ENCODE measurements at regions not wholly inside any gene's neighbourhood (a gene's known extent, or its start where the extent isn't known, plus 50 kb on each side); places are given as distances from the start of the nearest gene placed in this dataset.

DNA sequence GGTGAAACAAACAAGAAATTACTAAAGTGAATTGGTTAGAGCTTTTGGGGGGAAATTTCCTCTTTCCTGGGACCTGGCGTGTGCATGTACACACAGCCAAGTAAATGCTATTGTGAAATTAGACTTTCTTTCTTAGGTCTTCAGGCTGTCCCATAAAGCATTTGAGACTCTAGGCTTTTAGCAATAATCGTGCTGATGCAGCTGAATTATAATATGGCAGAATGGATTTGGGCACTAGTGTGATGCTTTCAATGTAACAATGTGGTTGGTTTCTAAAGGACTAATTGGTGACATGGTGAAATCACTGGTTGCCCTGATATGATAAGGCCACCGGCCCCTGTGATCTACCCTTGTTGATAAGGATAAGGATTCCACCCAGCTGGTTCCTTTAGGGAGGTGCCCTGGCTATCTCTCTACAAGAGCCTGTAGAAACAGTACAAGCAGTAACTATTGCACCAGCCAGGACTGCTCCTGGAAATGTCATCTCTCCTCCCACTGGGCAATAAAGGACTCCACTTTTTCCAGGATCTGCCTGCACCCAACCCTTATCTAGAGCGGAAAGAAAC is 164.1 kb downstream of the TFAP2A start:
- no peak for DNase-seq (ENCODE audit: low read depth in 4 of 4, low spot score in 2 of 4)

DNA sequence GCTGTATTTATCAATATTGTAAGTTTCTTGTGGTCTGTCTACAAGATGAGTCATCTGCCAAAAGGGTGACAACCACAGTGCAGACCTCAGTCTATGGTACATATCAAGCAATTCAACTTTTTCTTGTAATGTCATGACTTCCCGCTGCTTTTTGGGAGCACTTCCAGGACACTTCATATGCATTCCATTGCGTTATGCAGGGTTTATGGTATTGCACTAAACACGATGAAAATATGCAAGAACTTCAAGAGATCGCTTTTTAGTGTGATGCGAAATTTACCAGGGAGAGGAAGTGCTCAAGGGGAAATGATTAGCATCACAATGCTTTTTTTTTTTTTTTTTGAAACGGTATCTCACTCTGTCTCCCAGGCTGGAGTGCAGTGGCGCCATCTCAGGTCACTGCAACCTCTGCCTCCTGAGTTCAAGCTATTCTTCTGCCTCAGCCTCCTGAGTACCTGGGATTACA is 166.5 kb downstream of the TFAP2A start:
- no peak for DNase-seq (ENCODE audit: low read depth in 4 of 4, low spot score in 2 of 4)

DNA sequence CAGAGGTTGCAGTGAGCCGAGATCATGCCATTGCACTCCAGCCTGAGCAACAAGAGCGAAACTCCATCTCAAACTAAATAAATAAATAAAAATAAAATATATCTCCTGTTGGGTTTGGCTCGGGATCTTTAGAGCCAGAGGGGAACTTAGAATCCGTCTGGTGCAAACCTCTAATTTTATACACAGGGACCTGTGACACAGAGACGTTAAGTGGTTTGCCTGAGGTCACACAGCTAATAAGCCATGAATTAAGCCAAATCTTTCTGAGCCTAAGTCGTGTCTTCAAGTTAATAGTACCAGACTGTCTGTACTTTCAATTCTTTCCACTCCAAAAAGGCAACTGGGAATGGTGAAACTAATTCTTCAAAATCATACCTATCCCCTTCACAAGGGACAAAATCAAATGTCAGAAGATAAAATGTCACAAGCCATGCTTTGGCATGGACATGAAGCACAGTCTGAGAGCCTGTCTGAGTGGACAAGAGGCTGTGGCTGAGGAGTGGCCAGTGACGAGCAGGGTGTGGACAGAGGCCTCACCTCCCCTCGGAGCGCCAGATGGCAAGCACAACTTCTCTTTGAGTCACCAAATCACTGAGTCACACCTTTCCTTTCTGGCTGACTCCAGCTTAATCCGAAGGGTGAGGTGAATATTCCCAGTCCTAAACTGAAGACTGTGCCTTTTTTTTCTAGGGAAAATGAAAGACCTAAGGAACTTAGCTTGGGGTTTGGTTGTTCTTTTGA is 177.4 kb downstream of the TFAP2A start:
- DNase-seq (ENCODE audit: low read depth in 4 of 4, low spot score in 2 of 4), result no peak

DNA sequence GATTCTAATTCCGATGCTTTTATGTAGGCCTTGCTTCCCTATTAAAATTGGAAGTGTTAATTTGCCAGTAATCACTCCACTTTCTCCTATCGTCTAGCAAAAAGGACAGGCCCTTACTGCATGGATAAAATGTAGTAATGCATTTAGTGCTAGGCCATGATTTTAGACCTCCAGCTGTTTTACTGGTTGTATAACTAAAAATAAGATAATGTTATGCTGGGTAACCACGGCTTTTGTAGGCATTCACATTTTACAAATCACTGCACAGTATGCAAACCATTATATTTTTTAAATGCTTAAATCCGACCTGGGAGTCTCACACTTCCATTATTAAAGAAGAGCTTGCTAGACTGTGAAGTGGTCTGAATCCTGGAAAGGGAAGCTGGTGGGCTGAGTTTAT is 179.5 kb downstream of the TFAP2A start:
- no peak for DNase-seq (ENCODE audit: low read depth in 4 of 4, low spot score in 2 of 4)

DNA sequence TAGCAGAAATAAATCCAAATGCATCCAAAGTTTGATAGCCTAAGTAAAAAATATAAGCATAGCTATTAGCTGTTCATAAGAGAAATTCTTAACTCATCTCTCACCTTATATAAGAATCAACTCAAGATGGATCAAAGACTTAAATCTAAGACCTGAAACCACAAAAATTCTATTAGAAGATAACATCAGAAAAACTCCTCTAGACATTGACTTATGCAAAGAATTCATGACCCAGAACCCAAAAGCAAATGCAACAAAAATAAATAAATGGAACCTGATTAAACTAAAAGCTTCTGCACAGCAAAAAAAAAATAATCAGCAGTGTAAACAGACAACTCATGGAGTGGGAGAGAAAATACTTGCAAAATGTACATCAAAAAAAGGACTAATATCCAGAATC is 184.3 kb downstream of the TFAP2A start:
- DNase-seq (ENCODE audit: low read depth in 4 of 4, low spot score in 2 of 4), result no peak

DNA sequence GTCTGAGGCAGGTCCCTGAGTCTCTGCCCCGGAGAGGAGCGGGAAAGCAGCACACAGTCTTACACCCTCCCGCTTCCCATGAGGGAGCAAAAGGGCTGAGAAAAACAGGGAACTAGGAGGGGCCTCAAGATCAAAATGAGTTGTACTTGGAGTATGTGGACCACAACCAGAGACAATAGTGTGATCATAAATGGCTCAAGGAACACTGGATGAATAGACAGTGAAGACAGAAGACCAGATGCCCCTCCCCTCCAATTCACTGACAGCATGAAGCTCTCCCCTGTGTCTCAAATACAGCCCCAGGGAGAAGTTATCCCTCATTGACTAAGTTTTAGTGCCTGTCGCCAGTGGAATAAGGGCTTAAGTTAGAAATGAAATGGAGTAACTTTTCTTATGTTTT is 191.0 kb downstream of the TFAP2A start:
- no peak for DNase-seq (ENCODE audit: low read depth in 4 of 4, low spot score in 2 of 4)

DNA sequence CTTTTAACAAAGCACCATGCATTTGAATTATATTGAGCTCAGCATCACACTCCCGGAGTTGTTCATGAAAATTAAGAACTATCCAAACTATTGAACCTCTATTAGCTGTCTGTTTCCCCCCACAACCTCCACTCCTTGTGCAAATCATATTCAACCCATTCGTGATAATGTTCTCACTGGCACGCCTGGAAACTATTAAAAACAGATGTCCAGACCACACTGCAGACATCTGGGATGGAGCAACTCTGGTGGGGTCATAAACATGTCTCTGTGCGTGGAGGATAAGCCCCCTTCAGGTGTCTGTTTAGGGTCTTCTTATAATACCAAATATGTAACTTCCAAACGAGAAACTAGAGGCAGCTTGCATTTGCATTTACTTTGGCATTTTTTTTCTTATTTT is 193.7 kb downstream of the TFAP2A start:
- DNase-seq (ENCODE audit: low read depth in 4 of 4, low spot score in 2 of 4), result no peak

DNA sequence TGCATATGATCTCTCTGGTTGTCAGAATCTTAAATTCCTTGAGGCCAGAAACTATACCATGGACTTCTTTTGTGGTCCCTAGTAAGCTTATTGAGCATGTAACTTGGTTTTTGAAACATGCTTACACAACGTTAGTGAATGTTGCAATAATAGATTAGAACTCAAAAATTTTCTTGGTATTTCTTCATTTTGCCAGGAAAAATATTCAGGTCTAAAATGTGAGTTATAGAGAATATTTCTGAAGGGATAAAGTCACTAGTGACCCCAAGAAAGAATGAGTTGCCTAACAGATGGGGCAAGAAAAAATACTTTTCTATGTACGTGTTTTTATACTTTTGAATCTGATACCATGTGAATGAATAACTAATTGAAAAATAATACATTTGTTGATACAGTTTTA is 195.4 kb downstream of the TFAP2A start:
- no peak for DNase-seq (ENCODE audit: low read depth in 4 of 4, low spot score in 2 of 4)

DNA sequence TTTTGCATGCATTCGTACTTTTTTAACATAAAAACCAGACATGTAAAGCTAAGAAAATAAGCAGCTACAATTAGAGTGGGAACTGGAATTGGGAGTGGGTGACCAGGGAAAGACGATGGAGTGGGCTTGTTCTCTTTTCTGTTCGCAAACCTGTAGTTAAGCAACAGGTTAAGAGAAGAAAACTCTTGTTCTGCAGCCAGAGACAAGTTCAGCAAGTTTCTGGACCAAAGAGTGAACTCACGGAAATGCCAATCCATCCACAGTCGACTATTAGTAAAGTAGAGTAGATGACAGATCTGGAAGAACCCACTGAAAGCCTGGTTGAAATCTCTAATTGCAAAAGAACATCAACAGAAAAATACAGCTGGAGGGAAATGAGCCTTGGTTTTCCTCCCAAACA is 197.8 kb downstream of the TFAP2A start:
- no peak for DNase-seq (ENCODE audit: low read depth in 4 of 4, low spot score in 2 of 4)

DNA sequence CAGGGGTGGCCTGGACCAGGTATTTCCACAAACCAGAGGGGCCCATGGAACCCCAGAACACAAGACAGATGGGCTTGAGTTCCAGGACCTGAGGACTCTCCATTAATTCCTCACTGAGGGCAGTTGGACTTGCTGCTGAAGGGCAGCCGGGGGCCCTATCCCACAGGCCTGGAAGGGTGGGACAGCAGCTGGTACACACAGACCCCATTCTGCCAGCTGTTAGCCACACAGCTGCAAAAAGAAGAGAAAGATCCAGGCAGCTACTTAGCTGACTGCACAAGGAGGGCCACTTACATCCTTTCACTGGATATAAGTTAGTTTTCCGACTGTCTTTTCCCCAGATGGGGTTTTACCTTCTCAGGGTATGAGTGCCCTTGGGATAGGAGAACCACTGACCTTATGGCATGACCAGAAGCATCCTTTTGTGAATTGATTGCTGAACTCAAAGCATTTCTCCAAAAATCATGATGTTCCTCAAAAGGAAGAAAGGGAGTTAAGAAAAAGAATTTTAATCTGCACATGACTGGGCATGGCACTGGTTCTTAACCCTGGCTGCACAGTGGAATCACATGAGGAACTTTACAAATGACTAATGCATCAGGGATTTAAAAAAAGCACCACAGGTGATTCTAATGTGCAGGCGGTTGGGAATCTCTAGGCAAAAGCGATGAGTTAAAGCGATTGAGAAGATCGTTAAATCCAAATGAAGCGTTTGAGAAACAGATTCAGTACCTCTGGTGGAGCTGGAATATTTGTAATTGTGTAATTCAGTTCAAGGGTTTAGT is 199.4 kb downstream of the TFAP2A start:
- DNase-seq (ENCODE audit: low read depth in 4 of 4, low spot score in 2 of 4), result no peak

DNA sequence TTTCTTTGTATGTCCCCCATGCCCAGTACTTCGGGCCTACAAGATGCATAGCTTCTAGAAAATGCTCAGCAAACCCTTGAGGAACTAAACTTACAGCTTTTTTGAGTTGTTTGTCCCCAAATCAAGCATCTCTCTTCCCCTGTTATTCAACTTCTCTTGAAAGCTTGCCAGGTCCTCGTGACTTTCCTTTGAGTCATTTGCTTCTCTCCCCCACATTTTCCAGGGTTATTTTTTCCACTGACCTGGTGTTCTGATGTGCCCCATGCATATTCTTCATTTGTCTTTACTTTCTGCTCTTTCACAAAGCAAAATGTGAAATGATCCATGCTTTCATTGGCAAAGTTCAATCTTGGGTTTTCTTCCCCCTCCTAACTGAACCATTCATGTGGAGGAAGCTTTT is 204.8 kb downstream of the TFAP2A start:
- no peak for DNase-seq (ENCODE audit: low read depth in 4 of 4, low spot score in 2 of 4)

DNA sequence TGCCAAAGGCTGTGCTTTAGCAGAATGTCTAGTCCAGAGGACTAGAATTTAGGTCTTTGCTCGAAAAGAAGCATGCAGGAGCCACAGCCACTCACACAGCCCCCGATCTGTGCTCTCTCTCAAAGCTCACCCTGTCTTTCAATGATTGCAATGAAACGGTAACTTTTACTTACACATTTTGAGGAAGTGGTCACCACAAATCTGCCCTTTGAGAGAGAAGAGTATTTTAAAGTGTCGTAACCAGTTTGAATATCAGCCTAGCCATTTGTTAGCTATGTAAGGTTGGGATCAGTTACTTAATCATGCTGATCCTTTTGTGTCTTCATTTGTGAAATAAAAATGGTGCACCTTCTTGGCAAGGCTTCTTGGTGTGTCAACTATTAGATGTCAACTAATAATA is 209.0 kb downstream of the TFAP2A start:
- no peak for DNase-seq (ENCODE audit: low read depth in 4 of 4, low spot score in 2 of 4)

DNA sequence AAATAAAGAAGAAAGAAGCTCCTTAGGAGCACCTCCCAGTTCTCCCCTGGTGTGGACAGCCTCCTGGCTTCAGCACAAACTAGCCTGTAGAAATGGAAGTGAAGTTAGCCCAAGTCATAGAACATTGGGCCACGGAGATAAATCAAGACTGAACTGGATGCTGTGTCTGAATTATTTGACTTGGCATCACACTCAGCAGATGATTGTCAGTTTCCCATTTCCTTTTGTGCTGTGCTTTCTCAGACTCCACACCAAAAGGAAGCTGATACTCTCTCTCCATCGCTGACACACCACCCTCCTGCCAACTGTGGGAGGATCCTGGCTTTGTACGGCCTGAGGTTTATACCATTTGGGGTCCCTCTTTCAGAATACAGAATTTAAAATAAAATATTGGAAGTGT is 209.8 kb downstream of the TFAP2A start:
- DNase-seq (ENCODE audit: low read depth in 4 of 4, low spot score in 2 of 4), result no peak

DNA sequence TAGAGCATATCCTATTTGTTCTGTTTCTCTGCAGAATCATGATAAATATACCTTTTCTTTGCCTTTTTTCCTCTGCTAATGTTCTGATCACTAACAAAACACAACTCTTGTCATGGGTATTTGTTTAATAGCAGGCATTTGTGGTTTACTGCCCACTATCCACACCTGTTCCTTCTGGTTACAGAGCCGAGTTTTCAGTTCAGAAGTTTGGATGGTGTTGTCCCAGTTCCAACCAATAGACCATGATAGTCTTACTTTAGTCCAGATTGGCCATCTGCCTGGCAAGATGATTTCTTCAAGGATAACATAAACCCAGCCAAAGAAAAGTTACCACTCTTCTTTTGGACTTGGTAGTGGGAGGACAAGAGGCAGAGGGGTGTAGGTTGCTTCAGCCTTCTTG is 211.2 kb downstream of the TFAP2A start:
- no peak for DNase-seq (ENCODE audit: low read depth in 4 of 4, low spot score in 2 of 4)

DNA sequence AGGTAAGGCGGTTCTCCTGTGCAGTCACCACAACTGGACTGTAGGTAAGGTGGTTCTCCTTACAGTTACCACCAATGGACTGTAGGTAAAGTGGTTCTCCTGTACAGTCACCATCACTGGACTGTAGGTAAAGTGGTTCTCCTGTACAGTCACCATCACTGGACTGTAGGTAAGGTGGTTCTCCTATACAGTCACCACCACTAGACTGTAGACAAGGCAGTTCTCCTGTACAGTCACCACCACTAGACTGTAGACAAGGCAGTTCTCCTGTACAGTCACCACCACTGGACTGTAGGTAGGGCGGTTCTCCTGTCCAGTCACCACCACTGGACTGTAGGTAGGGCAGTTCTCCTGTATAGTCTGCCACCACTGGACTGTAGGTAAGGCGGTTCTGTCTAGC is 212.3 kb downstream of the TFAP2A start:
- DNase-seq (ENCODE audit: low read depth in 4 of 4, low spot score in 2 of 4), result no peak

DNA sequence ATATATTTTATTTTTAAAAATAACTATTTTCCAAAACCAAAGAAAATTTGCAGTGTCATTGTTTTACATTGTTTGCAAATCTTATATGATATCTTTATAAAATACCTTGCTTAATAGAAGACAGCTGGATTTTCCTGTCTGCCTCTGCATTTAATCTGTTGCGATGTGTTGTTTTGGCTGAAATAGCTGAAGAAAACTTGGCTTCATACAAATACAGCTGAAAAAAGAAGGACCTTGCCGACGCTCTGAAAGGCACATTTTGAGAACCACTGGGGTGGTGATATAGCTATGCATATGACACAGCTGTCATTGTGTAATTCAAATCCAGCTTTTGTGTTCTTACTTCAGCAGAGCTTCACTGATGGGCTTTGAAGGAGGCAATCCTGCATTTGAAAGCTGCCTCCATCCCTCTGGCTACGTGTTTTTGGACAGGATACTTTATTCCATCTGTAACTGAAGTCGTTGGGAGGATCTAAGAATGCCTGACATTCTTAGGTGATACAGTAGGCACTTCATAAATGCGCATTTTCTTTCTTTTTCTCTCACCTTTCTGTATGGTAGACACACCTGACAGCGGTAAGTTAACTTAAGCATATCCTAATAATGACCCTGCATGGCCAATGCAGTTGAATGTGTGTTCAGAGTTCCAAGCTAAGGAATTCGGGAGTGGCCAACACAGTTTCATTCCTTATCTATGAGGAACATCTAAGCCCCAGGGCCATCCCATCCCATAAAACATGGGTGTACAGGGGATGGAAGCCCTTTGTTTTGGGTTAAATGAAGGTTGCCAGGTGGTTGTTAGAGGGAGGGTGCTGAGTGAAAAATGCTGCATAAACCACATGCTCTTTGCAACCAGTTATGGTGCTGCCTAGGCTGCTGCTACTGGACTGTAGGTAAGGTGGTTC is 213.0 kb downstream of the TFAP2A start:
- no peak for DNase-seq (ENCODE audit: low read depth in 4 of 4, low spot score in 2 of 4)

DNA sequence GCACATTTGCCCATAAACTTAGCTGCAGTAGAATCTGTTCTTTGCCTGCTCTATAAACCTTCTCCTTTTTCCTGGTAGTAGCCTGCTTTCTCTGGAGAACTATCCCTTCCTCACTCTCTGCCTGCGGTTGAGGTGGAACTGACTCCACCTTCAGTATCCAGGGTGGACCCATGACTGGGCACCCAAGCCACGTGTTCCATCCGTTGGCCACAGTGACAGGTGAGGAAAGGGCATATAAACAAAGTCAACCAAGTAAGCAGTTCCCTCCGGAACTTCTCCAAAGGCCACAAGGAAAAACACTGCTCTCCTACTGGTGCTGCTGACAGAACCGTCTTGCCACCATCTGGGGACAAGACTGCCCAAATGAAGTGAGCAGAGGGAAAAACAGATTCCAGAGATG is 218.8 kb downstream of the TFAP2A start:
- DNase-seq (ENCODE audit: low read depth in 4 of 4, low spot score in 2 of 4), result no peak

DNA sequence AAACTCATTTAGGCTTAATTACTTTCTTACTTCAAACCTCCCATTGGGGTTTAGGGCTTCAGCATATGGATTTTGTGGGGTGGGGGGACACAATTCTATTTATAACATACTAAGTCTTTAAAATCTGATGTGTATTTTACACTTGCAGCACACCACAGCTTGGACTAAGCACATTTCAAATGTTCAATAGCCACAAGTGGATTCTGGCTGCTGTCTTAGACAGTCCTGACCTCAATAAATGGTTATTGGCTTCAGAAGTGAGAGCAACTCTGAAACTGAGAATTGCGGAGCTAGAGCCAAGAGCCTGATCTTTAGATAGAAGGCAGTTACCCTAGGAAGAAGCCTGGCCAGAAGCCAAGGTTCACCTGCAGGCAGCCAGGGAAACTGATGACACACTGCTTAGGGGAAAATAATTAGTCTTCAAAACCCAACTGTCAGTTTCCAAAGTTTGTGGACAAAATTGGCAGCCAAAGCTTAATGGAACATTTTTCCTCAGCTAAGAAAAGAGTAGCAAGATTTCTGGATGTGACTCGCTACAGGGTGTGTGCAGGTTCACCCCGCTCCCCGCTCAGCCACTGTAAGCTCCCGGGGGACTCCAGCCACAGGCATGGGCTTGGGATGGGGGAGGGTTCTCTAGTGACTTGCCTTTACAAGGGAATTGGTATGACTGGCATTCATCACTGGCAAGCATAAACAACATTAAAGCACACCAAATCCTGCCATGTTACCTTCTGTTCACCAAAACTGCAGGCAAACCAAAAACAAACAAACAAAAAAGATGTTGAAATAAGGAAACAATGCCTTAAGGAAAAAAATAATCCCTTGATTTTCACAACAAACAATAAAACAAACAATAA is 219.8 kb downstream of the TFAP2A start:
- DNase-seq (ENCODE audit: low read depth in 4 of 4, low spot score in 2 of 4), result no peak

DNA sequence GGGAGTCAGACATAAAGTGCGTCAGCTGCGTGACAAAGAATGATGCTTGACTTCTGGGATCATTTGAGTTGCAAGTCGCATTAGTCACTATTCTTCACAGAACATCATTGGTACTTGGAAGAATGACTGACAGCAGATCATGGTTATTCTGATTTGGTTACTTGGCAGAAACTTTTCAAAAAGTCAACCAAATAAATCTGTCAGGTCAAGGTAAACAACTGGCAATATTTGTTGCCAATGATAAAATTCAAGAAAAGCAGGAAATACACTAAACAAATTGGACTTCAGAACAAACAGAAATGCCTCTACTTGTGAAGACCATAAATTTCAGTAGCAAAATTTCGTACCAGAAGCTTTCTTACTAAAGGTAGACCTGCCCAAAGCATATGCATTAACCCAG is 221.6 kb downstream of the TFAP2A start:
- DNase-seq (ENCODE audit: low read depth in 4 of 4, low spot score in 2 of 4), result no peak

DNA sequence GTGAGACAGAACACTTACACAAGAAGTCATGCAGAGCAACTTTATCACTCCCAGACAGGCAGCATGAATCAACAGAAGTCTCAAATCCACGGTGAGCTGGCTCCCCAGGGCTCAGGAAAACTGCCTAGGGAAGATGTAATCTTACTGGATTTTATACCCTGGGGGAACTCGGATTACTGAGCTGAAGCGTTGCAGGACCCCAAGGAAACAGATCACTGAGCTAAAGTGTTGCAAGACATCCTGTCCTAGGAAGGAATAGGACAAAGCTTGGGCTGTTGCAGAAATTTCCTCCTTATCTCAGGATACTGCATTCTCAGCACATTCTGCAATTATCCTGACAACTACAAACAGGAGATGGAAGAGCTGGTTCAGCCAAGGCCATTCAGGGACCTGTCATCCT is 224.8 kb downstream of the TFAP2A start:
- no peak for DNase-seq (ENCODE audit: low read depth in 4 of 4, low spot score in 2 of 4)
